ENCODE measurements at regions not wholly inside any gene's neighbourhood (a gene's known extent, or its start where the extent isn't known, plus 50 kb on each side); places are given as distances from the start of the nearest gene placed in this dataset.

DNA sequence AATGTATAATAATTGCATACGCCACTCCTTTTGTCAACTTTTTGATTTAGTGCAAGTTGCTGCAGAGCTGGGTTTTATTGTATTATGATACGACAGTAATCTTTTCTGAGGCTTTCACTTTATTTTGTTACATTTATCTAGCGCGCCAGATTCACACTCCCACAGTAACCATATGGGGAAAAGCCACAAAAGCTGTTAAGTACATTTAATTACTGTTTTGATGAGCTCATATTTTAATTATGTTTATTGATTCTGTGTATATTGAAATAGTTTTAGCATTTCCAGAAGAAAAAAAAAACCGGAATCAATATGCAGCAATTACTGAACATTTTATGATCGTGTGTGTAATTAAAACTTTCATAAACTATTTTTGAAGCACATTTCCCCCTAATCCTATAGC is 118.5 kb downstream of the RAB11FIP2 start:
- DNase-seq (ENCODE audit: low spot score), result no peak

DNA sequence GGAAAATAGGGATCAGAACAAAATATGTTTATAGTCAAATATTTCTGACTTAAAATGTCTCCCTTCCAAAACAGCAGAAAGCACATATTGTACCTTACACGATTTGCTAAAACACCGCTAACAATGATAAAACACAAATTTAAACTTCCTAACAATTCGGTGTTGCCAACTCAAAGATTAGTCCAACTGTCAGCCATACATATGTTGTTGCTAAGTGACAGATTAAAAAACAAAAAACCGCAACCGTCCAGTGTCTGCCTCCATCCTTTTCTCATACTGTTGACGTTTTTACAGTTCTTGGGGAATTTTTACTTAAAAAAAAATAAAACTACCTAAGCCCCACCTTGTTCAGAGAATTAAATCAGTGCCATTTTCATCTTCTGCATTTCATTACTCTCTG is 118.0 kb downstream of the RAB11FIP2 start:
- DNase-seq (ENCODE audit: low spot score), result no peak

DNA sequence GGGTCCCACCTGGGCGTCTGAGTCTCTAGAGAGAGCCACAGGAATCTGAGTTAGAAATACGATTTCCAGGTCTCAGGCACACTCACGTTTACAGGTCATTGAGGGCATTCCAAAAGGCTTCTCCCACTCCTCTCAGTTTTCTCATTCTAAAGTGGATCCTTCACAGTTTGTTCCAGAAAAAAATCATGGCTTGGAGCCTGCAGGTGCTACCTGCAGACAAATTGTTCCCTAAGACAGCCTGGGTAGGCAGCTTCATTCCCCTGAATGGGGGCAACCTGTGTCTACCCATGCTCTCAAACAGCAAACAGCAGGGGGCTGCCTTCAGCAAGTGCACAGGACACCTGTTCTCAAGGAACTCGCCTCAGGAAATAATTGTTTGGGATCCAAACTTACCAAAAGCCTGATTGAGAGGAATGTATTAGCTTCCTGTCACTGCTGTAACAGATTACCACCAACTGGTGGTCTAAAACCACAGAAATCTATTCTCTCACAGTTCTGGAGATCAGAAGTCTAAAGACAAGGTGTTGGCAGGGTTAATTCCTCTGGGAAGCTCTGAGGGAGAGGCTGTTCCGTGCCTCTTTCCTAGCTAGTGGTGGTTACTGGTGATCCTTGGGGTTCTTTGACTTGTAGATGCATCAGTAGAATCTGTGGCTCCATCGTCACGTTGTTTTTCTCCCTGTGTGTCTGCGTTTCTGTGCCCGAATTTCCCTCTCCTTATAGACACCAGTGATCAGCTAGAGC is 117.2 kb downstream of the RAB11FIP2 start:
- no peak for DNase-seq (ENCODE audit: low spot score)

DNA sequence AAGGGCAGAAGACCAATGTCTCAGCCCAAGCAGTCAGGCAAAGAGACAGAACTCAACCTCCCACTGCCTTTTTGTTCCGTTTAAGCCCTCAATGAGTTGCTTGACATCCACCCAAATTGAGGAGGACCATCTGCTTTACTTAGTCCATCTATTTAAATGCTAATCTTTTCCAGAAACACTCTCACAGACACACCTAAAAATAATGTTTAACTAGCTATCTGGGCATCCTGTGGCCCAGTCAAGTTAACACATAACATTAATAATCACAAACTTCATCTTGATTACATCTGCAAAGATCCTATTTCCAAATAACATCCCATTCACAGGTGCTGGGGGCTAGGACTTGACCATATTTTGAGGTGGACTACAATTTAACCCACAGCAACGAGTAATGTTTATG is 115.7 kb downstream of the RAB11FIP2 start:
- no peak for DNase-seq (ENCODE audit: low spot score)

DNA sequence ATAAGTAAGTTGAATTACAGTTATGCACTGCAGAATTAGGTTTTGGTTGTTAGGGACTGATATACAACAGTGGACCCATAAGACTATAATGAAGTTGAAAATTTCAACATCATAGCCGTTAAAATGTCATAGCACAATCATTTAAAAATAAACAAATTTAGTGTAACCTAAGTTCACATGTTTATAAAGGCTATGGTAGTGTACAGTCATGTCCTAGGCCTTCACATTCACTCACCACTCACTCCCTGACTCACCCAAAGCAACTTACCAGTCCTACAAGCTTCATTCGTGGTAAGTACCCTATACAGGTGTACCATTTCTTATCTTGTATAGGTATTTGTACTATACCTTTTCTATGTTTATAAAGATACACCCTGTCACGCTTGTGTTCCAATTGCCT is 113.7 kb downstream of the RAB11FIP2 start:
- DNase-seq (ENCODE audit: low spot score), result no peak

DNA sequence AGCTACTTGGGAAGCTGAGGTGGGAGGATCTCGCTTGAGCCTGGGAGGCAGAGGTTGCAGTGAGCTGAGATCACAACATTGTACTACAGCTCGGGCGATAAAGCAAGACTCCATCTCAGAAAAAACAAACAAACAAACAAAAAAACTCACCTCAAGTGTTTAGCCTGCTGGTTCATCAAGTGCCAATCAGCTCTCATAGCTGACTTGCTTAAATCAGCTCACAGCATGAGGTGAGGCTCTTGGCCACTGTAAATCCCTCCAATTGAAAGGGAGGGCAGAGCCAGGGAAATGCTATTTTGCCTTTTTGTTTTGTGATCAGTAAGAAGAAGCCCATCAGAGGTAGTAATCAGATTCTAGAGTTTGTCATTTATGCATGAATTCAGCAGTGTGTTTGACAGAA is 112.3 kb downstream of the RAB11FIP2 start:
- DNase-seq (ENCODE audit: low spot score), result no peak

DNA sequence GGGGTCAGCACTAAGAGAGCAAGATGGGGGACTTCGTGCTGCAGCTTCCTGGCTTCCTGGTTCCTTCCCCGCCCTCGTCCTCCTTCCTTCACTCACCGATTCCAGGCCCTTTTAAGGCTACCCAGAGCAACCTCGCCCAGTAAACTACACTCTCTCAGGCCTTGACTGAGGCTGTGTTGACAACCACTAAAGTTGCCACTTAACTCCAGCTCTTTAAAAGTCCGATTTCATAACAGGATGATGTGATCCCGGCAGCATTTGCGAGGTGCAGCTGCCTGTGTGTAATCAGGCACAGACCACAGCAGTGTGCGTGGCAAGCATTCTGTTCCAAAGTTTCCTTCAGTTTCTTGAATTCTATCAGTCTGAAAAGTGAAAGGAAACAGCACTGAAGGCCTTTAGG is 110.6 kb downstream of the RAB11FIP2 start:
- peak; percentile 64 for DNase-seq (ENCODE audit: low spot score)

DNA sequence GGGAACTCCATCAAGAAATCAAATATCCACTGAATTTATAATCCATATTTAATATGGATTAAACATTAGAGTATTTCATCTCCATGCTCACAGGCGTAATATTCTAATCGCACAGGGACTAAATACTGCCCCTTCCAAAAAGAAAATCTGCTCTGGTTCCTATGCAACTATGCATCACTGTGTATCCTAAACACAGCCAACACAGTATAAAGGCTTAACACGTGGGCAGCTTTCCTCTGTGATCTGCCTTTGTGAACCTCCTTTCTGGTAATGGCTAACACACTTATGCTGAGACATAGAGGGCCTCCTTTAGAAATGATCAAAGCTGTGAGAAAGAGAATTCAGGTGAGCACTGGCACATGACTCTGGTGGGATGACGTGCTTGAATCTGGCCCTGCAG is 110.2 kb downstream of the RAB11FIP2 start:
- no peak for DNase-seq (ENCODE audit: low spot score)

DNA sequence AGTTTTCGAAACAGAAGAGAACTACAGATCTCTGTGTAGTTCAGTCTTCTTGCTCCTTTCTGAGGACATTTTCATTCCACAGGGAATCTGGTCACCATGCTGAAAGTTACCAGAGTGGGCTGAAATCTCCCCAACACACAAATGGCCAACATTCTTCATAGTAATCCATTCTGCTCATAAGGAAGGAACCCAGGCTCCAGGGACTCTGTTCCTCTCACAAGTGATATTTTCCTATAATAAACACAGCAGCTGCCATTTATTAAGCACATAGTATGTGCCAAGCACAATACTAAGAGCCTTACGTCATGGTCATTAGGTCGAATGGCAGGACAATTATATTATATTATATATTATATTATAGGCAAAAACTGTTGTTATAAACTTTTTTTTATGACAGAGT is 109.8 kb downstream of the RAB11FIP2 start:
- DNase-seq (ENCODE audit: low spot score), result no peak

DNA sequence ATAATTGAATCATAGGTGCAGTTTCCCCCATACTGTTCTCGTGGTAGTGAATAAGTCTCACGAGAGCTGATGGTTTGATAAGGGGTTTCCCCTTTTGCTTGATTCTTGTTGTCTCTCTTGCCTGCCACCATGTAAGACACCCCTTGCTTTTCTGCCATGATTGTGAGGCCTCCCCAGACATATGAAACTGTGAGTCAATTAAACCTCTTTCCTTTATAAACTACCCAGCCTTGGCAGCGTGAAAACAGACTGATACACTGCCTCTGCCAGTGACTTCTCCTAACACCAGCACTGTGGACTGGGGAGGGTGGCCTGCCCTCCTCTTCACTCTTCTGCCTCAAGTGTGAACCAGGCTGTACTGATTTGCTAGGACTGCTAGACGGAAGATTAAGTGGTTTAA is 108.6 kb downstream of the RAB11FIP2 start:
- DNase-seq (ENCODE audit: low spot score), result no peak

DNA sequence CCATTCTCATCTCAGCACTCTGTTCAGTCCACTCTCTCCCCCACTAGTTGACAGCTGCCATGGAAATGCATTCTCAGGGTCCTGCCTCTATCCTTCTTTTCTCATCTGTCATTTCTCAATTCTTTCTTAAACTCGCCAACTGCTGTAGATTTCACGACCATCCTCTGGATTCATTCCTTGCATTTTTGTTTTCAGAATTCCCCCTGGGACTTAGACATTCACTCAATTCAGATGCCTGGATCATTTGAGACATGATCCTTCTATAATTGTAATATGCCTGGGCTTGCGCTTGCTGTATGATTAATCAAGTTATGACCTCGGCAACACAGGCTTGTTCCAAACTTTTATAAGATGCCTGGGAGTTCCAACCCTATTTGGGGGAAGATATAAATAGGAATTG is 104.5 kb downstream of the RAB11FIP2 start:
- DNase-seq (ENCODE audit: low spot score), result peak; percentile 18

DNA sequence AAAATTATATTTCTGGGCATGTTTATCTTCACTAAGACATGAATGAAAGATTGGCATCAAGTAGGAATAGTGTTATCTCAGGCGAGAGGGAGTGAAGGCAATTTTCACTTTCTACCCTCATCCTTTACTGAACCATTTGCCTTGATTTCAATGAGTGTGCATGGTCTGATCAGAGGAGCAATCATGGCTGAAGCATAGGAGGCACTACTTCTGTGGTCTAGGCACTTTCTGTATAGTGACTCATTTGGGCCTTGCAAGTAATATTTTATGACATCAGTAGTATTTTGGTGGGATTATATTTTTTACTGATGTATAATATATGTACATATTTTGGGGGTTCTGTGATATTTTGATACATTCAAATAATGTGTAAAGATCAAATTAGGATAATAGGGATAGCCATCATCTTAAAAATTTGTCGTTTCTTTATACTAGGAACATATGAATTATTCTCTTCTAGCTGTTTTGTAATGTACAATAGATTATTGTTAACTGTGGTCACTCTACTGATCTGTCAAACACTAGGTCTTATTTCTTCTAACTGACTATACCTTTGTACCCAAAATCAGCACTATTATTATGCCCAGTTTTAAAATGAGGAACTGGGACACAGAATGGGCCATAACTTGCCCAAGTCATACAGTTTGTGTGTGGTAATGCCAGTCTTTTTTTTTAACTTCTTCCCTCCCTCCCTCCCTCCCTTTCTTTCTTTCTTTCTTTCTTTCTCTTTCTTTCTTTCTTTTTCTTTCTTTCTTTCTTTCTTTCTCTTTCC is 101.9 kb downstream of the RAB11FIP2 start:
- DNase-seq (ENCODE audit: low spot score), result no peak

DNA sequence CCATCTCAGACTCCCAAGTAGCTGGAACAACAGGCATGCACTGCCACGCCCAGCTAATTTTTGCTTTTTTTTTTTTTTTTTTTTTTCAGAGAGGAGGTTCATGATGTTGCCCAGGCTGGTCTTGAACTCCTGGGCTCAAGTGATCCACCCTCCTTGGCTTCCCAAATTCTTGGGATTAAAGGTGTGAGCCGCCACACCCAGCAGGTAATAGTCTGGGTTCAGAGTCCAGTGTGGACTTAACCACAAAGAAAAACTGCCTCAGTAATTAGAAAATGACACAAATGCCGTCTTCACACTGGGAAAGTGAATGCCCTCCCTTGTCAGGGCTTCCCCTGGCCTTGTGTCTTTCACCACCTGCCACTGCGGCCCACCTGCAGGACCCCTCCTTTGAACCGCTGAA is 101.1 kb downstream of the RAB11FIP2 start:
- DNase-seq (ENCODE audit: low spot score), result no peak

DNA sequence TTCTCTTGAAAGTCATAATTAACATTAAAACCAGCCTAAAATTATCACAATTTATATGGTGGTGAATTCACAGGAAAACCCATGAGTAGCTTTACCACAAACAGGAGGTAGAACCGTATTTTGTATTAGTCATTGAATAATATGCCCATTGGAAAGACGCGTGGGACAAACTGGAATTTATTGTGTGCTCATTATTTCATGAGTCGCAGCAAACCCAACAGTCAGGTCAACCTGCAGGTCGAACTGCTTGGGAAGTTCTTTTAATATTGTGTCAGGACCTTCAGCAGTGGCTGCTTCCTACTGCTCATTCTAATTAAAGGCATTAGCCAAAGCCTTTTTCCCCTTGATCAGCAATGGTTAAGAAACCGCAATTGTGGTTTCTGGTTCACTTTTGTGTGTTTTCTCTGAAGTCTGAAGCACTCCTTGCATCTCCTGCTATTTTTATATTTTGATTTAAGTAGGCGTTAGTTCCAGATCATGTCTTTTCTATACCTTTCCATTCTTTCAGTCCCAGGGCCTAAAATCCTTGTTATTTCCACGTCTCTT is 100.1 kb downstream of the RAB11FIP2 start:
- DNase-seq (ENCODE audit: low spot score), result peak; percentile 49

DNA sequence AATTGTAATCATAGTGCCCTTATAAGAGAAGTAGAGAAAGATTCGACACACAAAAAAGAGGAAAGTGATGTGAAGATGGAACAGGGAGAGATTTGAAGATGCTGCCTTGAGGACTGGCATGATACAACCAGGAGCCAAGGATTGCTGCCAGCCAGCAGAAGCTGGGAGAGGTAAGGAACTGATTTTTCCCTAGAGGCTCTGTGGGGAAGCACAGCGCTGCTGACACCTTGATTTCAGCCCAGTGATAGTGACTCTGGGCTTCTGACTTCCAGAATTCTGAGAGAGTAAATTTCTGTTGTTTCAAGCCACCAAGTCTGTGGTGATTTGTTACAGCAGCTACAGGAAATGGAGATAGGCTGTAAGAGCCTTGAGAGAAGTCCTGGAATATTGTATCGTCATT is 98.2 kb downstream of the RAB11FIP2 start:
- DNase-seq (ENCODE audit: low spot score), result no peak

DNA sequence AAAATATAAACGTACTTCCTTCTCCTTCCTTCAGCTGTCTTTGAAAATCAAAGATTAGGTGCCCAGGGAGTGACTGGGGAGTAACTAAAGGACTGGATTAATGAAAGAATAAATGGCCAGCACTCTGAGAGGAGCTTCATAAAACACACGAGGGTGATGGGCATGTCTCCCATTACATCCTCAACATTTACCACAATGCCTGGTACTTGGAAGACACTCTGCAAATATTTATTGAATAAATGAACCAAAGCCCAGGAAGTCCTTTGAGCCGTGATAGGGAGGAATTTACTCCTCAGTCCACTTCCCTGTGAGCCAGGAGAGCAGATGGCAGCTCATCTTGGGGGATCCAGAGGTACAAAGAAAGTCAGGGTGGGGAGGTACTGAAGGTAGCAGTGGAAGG is 96.3 kb downstream of the RAB11FIP2 start:
- DNase-seq (ENCODE audit: low spot score), result no peak

All from GM03348 (cell line).